ENCODE measurements at regions not wholly inside any gene's neighbourhood (a gene's known extent, or its start where the extent isn't known, plus 50 kb on each side); places are given as distances from the start of the nearest gene placed in this dataset.

DNA sequence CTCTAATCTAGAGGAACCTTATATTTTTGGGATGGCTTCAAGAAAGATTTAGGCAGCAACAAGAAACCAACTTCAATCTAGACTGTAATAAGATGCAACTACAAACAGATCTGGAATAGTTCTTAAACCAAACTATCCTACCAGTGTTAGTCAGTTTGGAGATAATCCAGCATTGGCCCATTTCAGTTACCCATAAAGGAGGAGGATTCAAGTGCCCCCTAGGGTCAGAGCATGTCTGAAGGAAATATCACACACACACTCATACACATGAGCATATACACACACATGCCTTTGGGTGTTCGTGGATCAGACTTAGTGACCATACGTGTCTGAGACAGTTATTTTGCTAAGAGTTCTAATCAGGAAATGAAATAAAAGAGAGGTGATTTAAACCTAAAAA is 261.2 kb downstream of the ADAMTS20 start:
- TF ChIP-seq, protein P1, sequence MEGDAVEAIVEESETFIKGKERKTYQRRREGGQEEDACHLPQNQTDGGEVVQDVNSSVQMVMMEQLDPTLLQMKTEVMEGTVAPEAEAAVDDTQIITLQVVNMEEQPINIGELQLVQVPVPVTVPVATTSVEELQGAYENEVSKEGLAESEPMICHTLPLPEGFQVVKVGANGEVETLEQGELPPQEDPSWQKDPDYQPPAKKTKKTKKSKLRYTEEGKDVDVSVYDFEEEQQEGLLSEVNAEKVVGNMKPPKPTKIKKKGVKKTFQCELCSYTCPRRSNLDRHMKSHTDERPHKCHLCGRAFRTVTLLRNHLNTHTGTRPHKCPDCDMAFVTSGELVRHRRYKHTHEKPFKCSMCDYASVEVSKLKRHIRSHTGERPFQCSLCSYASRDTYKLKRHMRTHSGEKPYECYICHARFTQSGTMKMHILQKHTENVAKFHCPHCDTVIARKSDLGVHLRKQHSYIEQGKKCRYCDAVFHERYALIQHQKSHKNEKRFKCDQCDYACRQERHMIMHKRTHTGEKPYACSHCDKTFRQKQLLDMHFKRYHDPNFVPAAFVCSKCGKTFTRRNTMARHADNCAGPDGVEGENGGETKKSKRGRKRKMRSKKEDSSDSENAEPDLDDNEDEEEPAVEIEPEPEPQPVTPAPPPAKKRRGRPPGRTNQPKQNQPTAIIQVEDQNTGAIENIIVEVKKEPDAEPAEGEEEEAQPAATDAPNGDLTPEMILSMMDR (IDR thresholded peaks at IDR 0.05; ENCODE audit: insufficient read depth, low read depth, low read length) = no peak
- TF ChIP-seq EZH2 (IDR thresholded peaks at IDR 0.05; ENCODE audit: insufficient read depth, low read length) = no peak
